RWPE2 (cell line): ENCODE measurements at regions not wholly inside any gene's neighbourhood (a gene's known extent, or its start where the extent isn't known, plus 50 kb on each side); places are given as distances from the start of the nearest gene placed in this dataset.
A peak's percentile ranks its signal among the peaks of the same experiment; 100 is the strongest.

Experiments used
- ATAC-seq: fragments of 200-7000 bp; cut with Tn5 transposase; 3 replicates; pipeline ENCODE4 v1.9.1; 2021; ENCODE audit warnings: low read depth
- DNase-seq: peaks from one replicate; pipeline ENCODE4 v3.0.0-alpha.2; 2020; ENCODE audit warnings: low spot score
- H3K27ac ChIP-seq: fragments of 450-650 bp; 2 replicates; pipeline ENCODE4 v1.5.1; 2017; ENCODE audit warnings: mild to moderate bottlenecking; ENCODE audit not compliant: poor library complexity, severe bottlenecking
- H3K27me3 ChIP-seq: fragments of 250-450 bp; sonication (Bioruptor Pico); 2 replicates; pipeline ENCODE4 v1.5.1; 2021; ENCODE audit warnings: mild to moderate bottlenecking, moderate library complexity; ENCODE audit not compliant: insufficient read depth, poor library complexity, severe bottlenecking
- H3K36me3 ChIP-seq: fragments of 250-450 bp; sonication (Bioruptor Pico); 2 replicates; pipeline ENCODE4 v1.5.1; 2020; ENCODE audit warnings: low read depth, mild to moderate bottlenecking, moderate library complexity
- H3K4me1 ChIP-seq: fragments of 250-450 bp; sonication (Bioruptor Pico); 2 replicates; pipeline ENCODE4 v1.5.1; 2021; ENCODE audit warnings: mild to moderate bottlenecking, moderate library complexity; ENCODE audit not compliant: insufficient read depth, poor library complexity, severe bottlenecking
- H3K4me3 ChIP-seq: fragments of 250-450 bp; sonication (Bioruptor Pico); 2 replicates; pipeline ENCODE4 v1.5.1; 2021; ENCODE audit warnings: mild to moderate bottlenecking, moderate library complexity; ENCODE audit not compliant: severe bottlenecking
- H3K9me3 ChIP-seq: fragments of 250-450 bp; sonication (Bioruptor Pico); 2 replicates; pipeline ENCODE4 v1.5.1; 2021; ENCODE audit warnings: mild to moderate bottlenecking, moderate library complexity; ENCODE audit not compliant: severe bottlenecking
- TF ChIP-seq, protein P1 (sequence below): fragments of 450-650 bp; IDR thresholded peaks from one replicate; pipeline ENCODE4 v1.5.1; 2017; ENCODE audit warnings: mild to moderate bottlenecking, moderate library complexity; ENCODE audit not compliant: poor library complexity, severe bottlenecking

GRCh38 chr9:17063535-17064135 is 71.2 kb upstream of the CNTLN start:
- Histone ChIP-seq H3K4me3 (no peak overlapping the region), H3K4me1 (no peaks in the 10 kb centered on the region), H3K36me3 (no peaks in the 10 kb centered on the region), H3K27me3 (no peaks in the 10 kb centered on the region), H3K27ac (no peak overlapping the region), H3K9me3 (no peaks in the 10 kb centered on the region)
- ATAC-seq (peak; percentile 91), DNase-seq (no peak)
- TF ChIP-seq, protein P1, sequence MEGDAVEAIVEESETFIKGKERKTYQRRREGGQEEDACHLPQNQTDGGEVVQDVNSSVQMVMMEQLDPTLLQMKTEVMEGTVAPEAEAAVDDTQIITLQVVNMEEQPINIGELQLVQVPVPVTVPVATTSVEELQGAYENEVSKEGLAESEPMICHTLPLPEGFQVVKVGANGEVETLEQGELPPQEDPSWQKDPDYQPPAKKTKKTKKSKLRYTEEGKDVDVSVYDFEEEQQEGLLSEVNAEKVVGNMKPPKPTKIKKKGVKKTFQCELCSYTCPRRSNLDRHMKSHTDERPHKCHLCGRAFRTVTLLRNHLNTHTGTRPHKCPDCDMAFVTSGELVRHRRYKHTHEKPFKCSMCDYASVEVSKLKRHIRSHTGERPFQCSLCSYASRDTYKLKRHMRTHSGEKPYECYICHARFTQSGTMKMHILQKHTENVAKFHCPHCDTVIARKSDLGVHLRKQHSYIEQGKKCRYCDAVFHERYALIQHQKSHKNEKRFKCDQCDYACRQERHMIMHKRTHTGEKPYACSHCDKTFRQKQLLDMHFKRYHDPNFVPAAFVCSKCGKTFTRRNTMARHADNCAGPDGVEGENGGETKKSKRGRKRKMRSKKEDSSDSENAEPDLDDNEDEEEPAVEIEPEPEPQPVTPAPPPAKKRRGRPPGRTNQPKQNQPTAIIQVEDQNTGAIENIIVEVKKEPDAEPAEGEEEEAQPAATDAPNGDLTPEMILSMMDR = peak; percentile 87

GRCh38 chr9:17062497-17062896 is 72.3 kb upstream of the CNTLN start:
- no peak overlapping the region for H3K4me3 ChIP-seq
- TF ChIP-seq, protein P1 = no peak
- DNase-seq (no peak), ATAC-seq (no peak)
- H3K27ac ChIP-seq = no peak overlapping the region
- no peaks in the 10 kb centered on the region for H3K27me3 ChIP-seq
- H3K36me3 ChIP-seq = no peaks in the 10 kb centered on the region
- no peaks in the 10 kb centered on the region for H3K9me3 ChIP-seq
- no peaks in the 10 kb centered on the region for H3K4me1 ChIP-seq

- Histone ChIP-seq H3K36me3 (no peaks in the 10 kb centered on the region), H3K27me3 (no peaks in the 10 kb centered on the region), H3K27ac (no peak overlapping the region), H3K9me3 (no peaks in the 10 kb centered on the region), H3K4me1 (no peaks in the 10 kb centered on the region), H3K4me3 (no peak overlapping the region)
- TF ChIP-seq, protein P1 = no peak
- ATAC-seq = no peak
- DNase-seq = no peak
These were observed 74.4 kb upstream of the CNTLN start for GRCh38 chr9:17060450-17060849.

DNA sequence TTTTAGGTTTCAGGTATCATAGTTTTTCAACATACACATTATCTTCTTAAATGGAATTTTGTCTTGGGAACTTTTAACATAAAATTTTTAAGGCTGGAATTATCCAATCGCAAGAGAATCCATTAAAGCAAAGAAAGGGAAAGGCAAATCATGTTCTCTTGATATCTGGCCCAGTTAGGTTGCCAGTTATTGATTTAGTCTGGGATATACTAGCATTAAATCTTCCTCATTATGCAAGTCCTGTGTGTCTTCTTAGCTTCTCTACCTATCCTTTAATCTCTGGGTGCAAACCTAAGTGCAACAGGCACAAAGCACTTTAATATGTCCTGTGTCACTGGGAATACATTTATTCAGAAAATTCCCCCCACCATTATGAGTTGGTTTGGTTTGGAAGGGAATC is 75.4 kb upstream of the CNTLN start:
- TF ChIP-seq, protein P1 = no peak
- DNase-seq (no peak), ATAC-seq (no peak)
- Histone ChIP-seq H3K9me3 (no peaks in the 10 kb centered on the region), H3K27ac (no peak overlapping the region), H3K36me3 (no peaks in the 10 kb centered on the region), H3K4me3 (no peak overlapping the region), H3K4me1 (no peaks in the 10 kb centered on the region), H3K27me3 (no peaks in the 10 kb centered on the region)

DNA sequence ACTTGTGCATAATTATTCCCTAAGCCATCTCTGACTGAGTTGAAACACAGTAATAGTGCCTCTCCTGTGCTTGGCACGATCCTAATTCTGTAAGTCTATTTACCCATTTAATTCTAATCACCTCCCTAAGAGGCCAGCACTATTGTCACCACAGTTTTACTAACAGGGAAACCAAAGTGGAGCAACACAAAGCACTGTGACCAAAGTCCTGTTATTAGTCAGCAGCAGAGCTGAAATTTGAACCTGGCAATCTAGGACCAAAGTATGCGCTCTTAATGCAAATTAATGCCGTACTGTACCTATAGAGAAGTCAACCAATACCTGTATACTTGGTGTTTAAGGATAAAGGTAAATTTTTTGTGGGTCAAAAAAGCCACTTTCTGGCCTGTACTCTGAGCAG is 77.1 kb upstream of the CNTLN start:
- ATAC-seq (no peak), DNase-seq (no peak)
- TF ChIP-seq, protein P1 = no peak
- H3K27ac ChIP-seq = no peak overlapping the region
- H3K9me3 ChIP-seq = no peaks in the 10 kb centered on the region
- no peak overlapping the region for H3K4me3 ChIP-seq
- no peaks in the 10 kb centered on the region for H3K36me3 ChIP-seq
- H3K27me3 ChIP-seq = no peaks in the 10 kb centered on the region
- H3K4me1 ChIP-seq = no peaks in the 10 kb centered on the region
